Lower leg skin (tissue), 4 donors: ENCODE measurements at regions not wholly inside any gene's neighbourhood (a gene's known extent, or its start where the extent isn't known, plus 50 kb on each side); places are given as distances from the start of the nearest gene placed in this dataset.

ENCODE experiments used
- DNase-seq, 2 donors: peaks; one replicate each; pipeline ENCODE4 v3.0.0-alpha.2; 2019; ENCODE audit warnings: low spot score in 2 of 2
- H3K4me3 ChIP-seq: fragments of 200-600 bp; sonication (generic); 2 replicates; pipeline ENCODE4 v1.5.1; 2017; ENCODE audit warnings: mild to moderate bottlenecking, low read depth; ENCODE audit not compliant: poor library complexity, severe bottlenecking
- POLR2A ChIP-seq, 2 donors: fragments of 450-650 bp; IDR thresholded peaks; one replicate each; pipeline ENCODE4 v1.6.1; 2016 to 2017; ENCODE audit warnings: antibody characterized with exemption in 2 of 2, mild to moderate bottlenecking in 1 of 2, moderate library complexity in 1 of 2
- WGBS, 2 donors: methylation state at CpG; one replicate each; pipeline ENCODE4 v1.1.5; 2018; 5-methylcytosine and 5-hydroxymethylcytosine counted together
- intact Hi-C: fragments of 100-400 bp; cut with DNase I; formaldehyde crosslinking; loops from one replicate; pipeline ENCODE4 v1.15.0; 2023; ENCODE audit warnings: low total_unique reads
- TF ChIP-seq, protein P1 (sequence below), 3 donors: fragments of 450-650 bp; IDR thresholded peaks; one replicate each; pipeline ENCODE4 v1.5.1; 2016; ENCODE audit warnings: antibody characterized with exemption in 3 of 3, mild to moderate bottlenecking in 3 of 3, moderate library complexity in 2 of 3

DNA sequence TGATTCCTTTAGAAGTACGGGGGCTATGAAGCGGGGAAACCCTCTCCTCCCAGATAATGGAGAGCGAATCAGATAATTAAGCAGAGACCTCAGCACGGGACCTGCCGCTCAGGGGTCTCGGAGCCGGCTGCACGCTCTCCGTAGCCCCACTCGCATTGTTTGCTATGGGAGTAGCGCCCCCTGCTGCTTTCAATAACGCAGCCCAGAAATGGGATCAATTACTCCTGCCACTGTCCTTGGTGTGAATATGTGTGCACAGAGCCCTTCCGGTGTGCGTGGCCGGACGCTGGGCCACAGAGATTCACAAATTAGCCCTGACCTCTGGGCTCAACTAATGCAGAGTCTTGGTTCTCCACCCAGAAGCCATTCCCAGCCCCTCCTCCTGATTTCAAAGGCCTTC, 76.4 kb upstream of the TMEM132C start:
- TF ChIP-seq, protein P1, sequence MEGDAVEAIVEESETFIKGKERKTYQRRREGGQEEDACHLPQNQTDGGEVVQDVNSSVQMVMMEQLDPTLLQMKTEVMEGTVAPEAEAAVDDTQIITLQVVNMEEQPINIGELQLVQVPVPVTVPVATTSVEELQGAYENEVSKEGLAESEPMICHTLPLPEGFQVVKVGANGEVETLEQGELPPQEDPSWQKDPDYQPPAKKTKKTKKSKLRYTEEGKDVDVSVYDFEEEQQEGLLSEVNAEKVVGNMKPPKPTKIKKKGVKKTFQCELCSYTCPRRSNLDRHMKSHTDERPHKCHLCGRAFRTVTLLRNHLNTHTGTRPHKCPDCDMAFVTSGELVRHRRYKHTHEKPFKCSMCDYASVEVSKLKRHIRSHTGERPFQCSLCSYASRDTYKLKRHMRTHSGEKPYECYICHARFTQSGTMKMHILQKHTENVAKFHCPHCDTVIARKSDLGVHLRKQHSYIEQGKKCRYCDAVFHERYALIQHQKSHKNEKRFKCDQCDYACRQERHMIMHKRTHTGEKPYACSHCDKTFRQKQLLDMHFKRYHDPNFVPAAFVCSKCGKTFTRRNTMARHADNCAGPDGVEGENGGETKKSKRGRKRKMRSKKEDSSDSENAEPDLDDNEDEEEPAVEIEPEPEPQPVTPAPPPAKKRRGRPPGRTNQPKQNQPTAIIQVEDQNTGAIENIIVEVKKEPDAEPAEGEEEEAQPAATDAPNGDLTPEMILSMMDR (IDR thresholded peaks at IDR 0.05), result no peak
- no peak for TF ChIP-seq POLR2A (IDR thresholded peaks at IDR 0.05)
- intact Hi-C loops, result no loop called here
- DNase-seq, result no peak
- H3K4me3 ChIP-seq, result no peak overlapping the region
- 11 to 16% methylated on average over 16 of the region's 16 CpGs for WGBS, 2 donors

DNA sequence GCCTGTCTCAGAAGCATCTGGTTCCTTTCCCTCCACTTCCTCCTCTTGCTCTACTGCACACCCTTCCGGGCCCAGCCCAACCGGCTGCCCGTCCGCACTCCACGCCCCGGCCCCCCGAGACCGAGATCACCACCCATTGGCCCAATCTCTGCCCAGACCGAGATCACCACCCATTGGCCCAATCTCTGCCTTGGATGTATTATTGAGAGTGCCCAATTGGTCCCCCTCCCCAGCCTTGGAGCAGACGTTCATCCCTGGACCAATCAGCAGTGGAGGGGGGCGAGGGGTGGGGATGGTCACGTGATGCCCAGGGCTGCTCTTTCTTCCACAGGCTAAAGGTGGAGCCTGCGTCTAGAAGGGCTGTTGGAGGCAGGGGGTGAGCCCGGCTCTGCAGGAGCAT, 75.6 kb upstream of the TMEM132C start:
- no peak overlapping the region for H3K4me3 ChIP-seq
- no peak for TF ChIP-seq POLR2A (IDR thresholded peaks at IDR 0.05)
- TF ChIP-seq, protein P1 (IDR thresholded peaks at IDR 0.05), result no peak
- 65 to 71% methylated on average over 14 of the region's 14 CpGs for WGBS, 2 donors

DNA sequence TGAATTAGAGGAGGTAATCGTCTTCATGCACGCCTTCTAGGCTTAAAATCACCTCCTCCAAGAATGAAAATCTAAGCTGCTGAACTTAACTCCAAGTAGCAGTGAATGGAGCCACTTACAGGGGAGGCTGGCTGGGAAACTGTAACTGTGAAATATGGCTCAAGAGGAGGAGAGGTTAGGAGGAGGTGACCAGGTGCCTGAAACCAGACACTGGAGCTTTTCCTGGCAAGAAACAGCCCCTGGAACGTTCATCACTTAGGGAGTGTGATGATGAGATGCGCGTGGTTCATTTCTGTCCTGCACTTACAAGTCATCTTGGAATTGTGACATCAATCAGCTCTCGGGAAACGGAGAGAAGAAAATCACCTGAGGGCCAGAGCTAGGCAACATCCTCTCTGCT, 62.3 kb upstream of the TMEM132C start:
- DNase-seq, result no peak
- TF ChIP-seq POLR2A (IDR thresholded peaks at IDR 0.05), result no peak
- TF ChIP-seq, protein P1 (IDR thresholded peaks at IDR 0.05), result no peak
- intact Hi-C loops, result no loop called here
- no peak overlapping the region for H3K4me3 ChIP-seq
- WGBS, 2 donors, result 56 to 60% methylated on average over 7 of the region's 7 CpGs

More for the DNA sequence above, 75.6 kb upstream of the TMEM132C start:
- intact Hi-C loops, result no loop called here
- no peak for DNase-seq

DNA sequence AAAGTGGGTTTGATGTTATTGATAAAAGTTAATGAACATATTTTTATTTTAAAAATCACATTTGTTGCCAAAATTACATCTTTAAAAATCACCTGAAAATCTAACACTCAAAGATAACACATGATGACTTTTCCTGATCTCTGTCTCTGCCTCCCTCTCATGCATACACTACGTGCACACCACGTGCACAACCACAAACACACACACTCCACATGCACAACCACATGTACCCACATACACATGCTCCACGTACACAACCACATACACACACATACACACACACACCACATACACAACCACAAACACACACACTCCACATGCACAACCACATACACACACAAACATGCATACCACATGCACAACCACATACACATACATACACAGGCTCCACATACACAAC, 61.8 kb upstream of the TMEM132C start:
- DNase-seq, result no peak
- WGBS, 2 donors, result 84 to 88% methylated on average over 3 of the region's 3 CpGs
- intact Hi-C loops, result no loop called here
- TF ChIP-seq POLR2A (IDR thresholded peaks at IDR 0.05), result no peak
- TF ChIP-seq, protein P1 (IDR thresholded peaks at IDR 0.05), result no peak
- no peak overlapping the region for H3K4me3 ChIP-seq

DNA sequence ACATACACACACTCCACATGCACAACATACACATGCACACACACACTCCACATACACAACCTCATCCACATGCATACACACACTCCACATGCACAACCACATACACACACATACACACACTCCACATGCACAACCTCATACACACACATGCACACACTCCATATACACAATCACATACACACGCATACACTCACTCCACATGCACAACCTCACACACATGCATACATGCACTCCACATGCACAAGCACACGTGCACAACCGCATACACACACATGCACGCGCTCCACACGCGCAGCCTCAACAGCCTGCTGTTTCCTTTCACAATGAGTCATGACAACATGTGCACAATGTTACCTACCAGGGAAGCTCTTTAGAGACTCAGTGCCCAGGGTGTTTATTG, 61.2 kb upstream of the TMEM132C start:
- TF ChIP-seq, protein P1 (IDR thresholded peaks at IDR 0.05), result no peak
- no peak for TF ChIP-seq POLR2A (IDR thresholded peaks at IDR 0.05)
- H3K4me3 ChIP-seq, result no peak overlapping the region
- DNase-seq, result no peak
- intact Hi-C loops, result no loop called here
- WGBS, 2 donors, result 96 to 97% methylated on average over 7 of the region's 7 CpGs
